SU-DHL-6 (cell line): ENCODE measurements at regions not wholly inside any gene's neighbourhood (a gene's known extent, or its start where the extent isn't known, plus 50 kb on each side); places are given as distances from the start of the nearest gene placed in this dataset.

Source experiments
- EZH2phosphoT487 ChIP-seq: fragments of 200-600 bp; sonication (generic), shearing (Covaris generic); conservative IDR thresholded peaks from 2 replicates; pipeline ENCODE4 v1.6.1; 2018; ENCODE audit warnings: mild to moderate bottlenecking, antibody characterized with exemption, low read length, moderate library complexity, mixed read lengths
- TF ChIP-seq, protein P1 (sequence below): fragments of 200-600 bp; sonication (generic); IDR thresholded peaks from one replicate; pipeline ENCODE4 v1.5.1; 2017; ENCODE audit warnings: antibody characterized with exemption, mild to moderate bottlenecking, low read length, moderate library complexity; ENCODE audit not compliant: insufficient read depth, poor library complexity, severe bottlenecking

DNA sequence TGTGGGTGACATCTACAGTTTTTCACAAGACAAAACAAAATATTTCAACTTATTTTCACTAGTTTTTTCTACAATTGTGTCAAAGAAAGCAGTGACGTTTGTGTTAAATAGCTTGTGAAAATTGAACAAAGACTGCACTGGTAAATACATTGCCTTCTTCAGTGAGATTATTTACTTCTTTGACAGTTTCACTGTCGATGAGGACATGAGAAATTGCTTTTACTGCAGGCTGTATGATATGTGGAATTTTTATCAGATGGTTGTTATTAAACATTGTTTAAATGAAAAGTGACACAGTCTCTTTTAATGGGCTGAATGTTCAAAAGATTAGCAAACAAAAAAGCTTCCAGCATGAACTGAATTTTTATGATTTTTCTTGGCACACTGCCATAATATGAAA lies 773.9 kb upstream of the CADM2 start:
- TF ChIP-seq, protein P1, sequence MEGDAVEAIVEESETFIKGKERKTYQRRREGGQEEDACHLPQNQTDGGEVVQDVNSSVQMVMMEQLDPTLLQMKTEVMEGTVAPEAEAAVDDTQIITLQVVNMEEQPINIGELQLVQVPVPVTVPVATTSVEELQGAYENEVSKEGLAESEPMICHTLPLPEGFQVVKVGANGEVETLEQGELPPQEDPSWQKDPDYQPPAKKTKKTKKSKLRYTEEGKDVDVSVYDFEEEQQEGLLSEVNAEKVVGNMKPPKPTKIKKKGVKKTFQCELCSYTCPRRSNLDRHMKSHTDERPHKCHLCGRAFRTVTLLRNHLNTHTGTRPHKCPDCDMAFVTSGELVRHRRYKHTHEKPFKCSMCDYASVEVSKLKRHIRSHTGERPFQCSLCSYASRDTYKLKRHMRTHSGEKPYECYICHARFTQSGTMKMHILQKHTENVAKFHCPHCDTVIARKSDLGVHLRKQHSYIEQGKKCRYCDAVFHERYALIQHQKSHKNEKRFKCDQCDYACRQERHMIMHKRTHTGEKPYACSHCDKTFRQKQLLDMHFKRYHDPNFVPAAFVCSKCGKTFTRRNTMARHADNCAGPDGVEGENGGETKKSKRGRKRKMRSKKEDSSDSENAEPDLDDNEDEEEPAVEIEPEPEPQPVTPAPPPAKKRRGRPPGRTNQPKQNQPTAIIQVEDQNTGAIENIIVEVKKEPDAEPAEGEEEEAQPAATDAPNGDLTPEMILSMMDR: no peak
- TF ChIP-seq EZH2phosphoT487: no peak
